ENCODE measurements at regions not wholly inside any gene's neighbourhood (a gene's known extent, or its start where the extent isn't known, plus 50 kb on each side); places are given as distances from the start of the nearest gene placed in this dataset.
A peak's percentile ranks its signal among the peaks of the same experiment; 100 is the strongest.
"Not testable (repeated sequence)": the region's sequence is repeated elsewhere in the genome, so short reads cannot be mapped to it uniquely, and the experiment has no call there.

DNA sequence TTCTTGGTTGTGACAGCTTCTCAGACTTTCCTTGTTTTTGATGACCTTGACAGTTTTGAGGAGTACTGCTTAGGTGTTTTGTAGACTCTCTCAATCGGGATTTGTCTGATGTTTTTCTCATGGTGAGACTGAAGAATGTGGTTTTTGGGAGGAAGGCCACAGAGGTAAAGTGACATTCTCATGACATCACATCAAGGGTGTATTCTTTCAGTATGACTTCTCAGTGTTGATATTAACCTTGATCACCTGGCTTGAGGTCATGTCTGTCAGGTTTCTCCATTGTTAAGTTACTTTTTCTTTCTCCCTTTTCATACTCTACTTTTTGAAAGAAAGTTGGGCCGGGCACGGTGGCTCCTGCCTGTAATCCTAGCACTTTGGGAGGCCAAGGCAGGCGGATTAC is 269.9 kb downstream of the ZNF37A start:
- not testable (repeated sequence) for DNase-seq

- DNase-seq, result peak; percentile 9 to 30
Measured at GRCh38 chr10:38365917-38366316, 271.8 kb downstream of the ZNF37A start.

DNA sequence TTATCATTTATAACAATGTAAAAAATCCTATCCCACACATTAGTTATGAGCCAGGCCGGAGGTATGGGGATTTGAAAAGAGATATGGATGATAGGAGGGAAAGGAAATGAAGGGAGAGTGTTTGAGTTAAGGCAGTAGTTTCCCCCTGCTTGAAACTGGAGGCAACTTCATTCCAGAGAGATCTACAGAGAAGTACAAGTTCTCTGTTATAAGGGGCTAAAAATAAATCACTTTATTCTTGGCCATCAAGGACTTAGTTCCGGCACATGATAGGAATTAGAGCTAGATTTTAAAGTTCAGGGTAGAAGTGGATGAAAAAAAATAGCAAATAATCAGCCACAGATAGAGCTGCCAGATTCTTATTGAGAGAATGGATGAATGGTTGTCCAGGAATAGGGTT is 289.7 kb downstream of the ZNF37A start:
- DNase-seq, result not testable (repeated sequence)

DNA sequence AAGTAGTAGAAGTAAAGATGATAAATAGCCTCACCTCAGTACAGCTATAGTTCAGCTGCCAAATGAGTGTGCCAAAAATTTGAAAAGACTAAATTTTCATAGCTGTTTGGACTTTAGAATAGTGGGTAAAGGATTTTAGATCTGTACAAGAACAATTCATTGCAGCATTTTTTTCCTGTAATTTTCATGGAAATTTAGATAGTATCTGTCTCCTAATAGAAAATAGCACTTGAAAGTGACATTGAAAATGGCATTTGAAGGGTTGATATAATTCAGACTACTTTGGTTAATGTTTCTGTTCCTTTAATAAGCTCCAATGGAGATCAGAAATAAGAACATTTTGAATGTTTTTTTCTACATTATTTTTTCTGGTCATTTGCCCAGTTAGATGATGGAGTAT is 292.7 kb downstream of the ZNF37A start:
- not testable (repeated sequence) for DNase-seq

DNA sequence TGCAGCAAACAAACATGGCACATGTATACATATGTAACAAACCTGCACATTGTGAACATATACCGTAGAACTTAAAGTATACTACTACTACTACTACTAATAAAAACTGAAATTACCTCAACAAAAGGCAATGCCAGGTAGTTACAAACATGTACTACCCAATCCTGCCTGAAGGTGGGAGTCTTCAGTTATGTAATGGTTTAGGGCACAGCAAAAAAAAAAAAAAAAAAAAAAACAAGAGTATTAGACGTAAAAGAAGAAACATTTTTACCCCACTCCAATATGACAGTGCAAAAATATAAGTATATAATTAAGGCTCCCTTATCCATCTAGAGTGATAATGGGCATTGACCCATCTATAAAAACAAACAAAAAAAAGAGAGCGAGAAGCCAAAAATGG is 296.6 kb downstream of the ZNF37A start:
- DNase-seq, result peak; percentile 0 to 4

GRCh38 chr10:38395465-38395864 is 301.3 kb downstream of the ZNF37A start:
- not testable (repeated sequence) for DNase-seq

DNA sequence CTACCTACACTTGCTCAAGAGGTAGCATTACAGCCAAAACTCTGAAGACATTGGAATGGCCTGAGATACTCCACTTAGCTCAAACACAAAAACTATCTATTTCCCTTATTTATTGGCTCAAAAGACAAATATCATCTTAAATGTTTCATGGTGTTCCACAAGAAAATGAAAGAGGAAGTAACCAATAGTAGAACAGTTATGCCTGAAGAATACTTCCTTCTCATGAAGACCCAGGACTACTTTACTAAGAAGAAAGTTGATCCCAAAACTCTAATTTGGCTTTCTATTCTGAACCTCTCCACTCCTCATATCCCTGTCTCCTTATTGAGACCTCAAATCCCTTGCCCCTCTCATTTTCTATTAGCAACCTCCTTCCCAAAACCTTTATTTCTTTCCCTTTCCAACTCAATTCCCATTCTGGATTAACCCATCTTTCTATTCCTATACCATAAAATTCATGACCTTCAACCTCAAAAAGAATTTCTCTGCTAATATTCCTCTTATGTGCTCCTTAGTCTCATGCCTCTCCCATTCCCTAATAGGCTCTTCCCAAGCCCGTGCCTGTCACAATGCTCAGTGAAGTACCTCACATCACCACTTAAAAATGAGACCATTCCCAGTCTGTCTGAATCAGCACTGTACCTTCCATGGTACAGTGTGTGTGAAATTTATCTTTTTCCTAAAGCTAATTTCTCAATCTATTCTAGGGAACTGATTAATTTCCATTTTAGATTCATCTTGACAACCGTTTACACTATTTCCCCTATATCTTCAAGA is 302.2 kb downstream of the ZNF37A start:
- DNase-seq, result peak; percentile 5 to 7

GRCh38 chr10:38401565-38401964 is 307.4 kb downstream of the ZNF37A start:
- DNase-seq, result not testable (repeated sequence)

DNA sequence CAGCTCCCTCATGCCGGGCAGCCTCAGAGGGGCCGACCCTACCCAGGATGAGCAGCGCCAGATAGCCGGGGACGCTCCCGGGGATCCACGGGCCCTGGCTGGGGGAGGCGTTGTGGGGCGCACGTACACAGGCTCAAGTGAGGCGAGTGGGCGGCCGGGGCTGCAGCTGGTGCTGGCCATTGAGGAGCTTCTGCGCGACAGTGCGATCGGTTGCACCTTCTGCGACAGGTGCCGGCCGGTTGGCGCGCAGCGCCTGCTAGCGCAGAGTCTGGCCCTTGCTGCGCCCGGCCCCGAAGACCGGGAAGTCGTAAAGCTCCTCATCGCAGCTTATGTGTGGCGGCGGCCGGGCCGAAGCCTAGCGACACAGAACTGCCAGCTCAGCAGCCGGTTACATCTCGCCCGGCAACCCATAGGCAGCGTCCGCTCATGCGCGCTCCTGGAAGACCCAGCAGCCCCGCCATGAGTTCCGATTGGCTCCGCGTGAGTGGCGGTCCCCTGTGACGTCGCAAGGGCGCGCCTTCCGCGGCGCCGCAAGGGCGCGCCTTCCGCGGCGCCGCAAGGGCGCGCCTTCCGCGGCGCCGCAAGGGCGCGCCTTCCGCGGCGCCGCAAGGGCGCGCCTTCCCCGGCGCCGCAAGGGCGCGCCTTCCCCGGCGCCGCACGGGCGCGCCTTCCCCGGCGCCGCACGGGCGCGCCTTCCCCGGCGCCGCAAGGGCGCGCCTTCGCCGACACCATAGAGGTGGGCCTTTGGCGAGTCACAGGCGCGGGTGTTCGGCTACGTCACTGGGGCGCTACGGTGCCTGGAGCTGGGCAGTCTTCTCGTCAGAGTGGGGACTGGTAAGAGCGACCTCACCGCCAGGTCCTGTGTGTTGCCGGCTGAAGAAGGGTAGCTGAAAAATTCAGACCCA is 308.6 kb downstream of the ZNF37A start:
- DNase-seq, result peak; percentile 86 to 92

DNA sequence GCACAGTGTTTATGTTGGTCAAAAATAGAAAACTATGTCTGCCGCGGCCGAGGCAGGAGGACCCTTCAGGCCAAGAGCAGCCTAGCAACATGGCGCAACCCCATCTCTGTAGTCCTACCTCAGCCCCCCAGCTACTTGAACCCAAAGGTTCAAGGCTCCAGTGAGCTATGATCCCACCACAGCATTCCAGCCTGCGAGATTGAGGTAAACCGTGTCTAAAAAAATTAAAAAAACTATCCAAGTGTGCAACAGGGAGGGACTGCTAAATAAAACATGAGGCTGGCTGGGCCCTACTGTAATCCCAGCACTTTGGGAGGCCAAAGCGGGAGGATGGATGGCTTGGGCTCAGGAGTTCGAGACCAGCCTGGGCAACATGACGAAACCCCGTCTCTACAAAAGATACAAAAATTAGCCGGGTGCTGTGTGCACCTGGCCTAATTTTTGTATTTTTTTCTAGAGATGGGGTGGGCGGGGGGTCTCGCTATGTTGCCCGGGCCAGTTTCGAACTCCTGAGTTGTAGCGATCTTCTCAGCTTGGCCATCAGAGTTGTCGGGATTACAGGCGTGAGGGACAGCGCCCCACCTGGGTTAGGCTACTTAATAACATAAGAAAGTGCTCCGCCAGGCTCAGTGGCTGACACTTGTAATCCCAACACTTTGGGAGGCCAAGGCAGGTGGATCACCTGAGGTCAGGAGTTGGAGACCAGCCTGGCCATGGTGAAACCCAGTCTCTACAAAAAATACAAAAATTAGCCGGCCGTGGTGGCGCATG is 309.4 kb downstream of the ZNF37A start:
- not testable (repeated sequence) for DNase-seq

- DNase-seq, result not testable (repeated sequence)
Measured at GRCh38 chr10:38423634-38424033, 329.5 kb downstream of the ZNF37A start.

DNA sequence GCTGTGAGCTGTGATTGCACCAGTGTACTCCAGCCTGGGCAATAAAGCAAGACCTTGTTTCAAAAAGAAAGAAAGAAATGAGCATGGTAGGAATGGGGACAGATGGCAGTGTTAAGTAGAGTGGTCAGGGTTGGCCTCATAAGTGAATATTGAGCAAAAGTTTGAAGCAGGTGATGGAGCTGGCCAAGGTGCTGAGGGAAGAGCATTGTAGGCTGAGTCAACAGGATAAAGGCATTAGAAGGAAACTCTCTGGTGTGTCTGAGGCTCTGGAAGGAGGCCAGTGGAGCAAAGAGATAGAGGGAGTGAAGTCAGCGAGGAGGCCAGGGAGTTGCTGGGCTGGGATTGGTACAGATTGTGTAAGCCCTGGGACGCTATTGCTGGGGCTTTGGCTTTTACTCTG is 336.1 kb downstream of the ZNF37A start:
- DNase-seq, result not testable (repeated sequence)

DNA sequence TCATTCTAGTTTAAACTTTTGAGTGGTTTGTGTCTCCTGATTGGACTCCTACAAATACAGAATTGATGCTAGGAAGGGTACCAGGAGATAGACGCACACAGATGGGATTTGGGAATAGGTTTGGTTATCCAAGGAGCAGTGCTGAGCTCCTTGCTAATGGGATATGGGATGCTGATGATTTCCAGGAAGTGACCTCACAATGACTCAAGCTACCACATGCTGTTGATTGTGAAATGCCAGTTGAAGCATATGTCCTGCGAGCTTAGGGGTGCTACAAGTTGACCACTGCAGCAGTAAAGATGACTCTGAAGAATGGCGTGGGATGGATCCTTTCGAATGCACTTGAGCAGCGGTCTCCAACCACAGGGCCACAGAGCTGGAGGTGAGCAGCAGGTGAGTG is 343.2 kb downstream of the ZNF37A start:
- DNase-seq, result not testable (repeated sequence)

DNA sequence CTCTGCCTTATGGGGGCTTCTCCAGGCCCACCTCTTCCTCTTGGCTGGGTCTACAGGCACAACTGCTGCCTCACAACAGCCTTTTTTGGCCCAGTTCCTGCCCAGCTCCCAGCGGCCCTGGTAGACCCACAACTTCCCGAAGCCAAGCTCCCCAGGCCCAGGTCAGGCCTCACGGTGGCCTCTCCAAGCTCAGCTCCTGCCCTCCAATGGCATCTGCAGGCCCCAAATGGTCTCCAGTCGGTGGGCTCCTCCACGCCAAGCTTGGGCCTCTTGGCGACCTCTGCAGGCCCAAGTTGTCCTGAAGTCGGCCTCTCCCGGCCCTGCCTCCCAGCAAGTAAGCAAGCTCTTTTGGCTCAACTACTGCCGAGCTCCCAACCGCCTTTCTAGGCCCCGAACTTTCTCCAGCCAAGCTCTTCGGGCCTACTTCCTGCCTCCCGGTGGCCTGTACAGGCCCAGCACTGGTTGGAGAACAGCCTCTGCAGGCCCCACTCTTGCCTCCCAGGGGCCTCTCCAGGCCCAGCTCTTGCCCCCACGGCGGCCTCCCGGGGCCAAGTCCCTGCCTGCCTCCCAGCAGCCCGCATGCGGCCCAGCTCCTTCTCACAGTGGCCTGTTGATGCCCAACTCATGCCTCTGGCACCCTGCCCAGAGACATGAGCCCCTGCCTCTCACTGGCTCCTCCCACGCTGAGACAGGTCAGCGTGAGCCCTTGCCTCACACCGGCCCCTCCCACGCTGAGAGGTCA is 354.6 kb downstream of the ZNF37A start:
- DNase-seq, result not testable (repeated sequence)

DNA sequence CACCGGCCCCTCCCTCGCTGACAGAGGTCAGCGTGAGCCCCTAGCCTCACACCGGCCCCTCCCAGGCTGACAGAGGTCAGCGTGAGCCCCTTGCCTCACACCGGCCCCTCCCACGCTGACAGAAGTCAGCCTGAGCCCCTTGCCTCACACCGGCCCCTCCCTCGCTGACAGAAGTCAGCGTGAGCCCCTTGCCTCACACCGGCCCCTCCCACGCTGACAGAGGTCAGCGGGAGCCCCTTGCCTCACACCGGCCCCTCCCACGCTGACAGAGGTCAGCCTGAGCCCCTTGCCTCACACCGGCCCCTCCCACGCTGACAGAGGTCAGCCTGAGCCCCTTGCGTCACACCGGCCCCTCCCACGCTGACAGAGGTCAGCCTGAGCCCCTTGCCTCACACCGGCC is 355.5 kb downstream of the ZNF37A start:
- not testable (repeated sequence) for DNase-seq

- not testable (repeated sequence) for DNase-seq
Measured at GRCh38 chr10:38450372-38451057, 356.4 kb downstream of the ZNF37A start.

DNA sequence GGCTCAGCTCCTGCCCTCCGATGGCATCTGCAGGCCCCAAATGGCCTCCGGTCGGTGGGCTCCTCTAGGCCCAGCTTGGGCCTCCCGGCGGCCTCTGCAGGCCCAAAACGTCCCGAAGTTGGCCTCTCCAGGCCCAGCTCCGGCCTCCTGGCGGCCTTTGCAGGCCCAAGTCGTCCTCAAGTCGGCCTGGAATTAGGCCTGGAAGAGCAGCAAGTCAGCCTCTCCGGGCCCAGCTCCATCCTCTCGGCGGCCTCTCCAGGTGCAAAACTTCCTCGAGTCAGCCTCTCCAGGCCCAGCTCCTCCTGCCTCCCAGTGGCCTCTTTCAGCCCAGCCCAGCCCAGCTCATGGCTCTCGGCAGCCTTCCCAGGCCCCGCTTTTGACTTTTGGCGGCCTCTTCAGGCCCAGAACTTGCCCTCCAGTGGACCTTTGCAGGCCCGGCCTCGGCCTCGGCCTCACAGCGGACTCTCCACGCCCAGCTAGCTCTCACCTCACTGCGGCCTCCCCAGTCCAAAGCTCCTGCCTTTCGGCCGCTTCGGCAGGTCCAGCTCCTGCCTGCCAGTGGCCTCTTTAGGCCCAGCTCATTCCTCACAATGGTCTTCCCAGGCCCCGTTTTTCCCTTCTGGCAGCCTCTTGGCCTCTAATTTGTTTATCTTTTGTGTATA is 357.3 kb downstream of the ZNF37A start:
- DNase-seq, result not testable (repeated sequence)
